ENCODE measurements at regions not wholly inside any gene's neighbourhood (a gene's known extent, or its start where the extent isn't known, plus 50 kb on each side); places are given as distances from the start of the nearest gene placed in this dataset.

GRCh38 chr9:71632776-71633175 is 135.5 kb downstream of the CEMIP2 start:
- no peak for DNase-seq (ENCODE audit: low read depth)
- TF ChIP-seq CTCF (IDR thresholded peaks at IDR 0.05; ENCODE audit: control insufficient read depth, extremely low read depth, insufficient read depth), result no peak
- H3K4me3 ChIP-seq (ENCODE audit: low read depth, low read length), result no peak overlapping the region

GRCh38 chr9:71630377-71630995 is 137.8 kb downstream of the CEMIP2 start:
- no peak for DNase-seq (ENCODE audit: low read depth)
- TF ChIP-seq CTCF (IDR thresholded peaks at IDR 0.05; ENCODE audit: control insufficient read depth, extremely low read depth, insufficient read depth), result no peak
- H3K4me3 ChIP-seq (ENCODE audit: low read depth, low read length), result no peak overlapping the region

DNA sequence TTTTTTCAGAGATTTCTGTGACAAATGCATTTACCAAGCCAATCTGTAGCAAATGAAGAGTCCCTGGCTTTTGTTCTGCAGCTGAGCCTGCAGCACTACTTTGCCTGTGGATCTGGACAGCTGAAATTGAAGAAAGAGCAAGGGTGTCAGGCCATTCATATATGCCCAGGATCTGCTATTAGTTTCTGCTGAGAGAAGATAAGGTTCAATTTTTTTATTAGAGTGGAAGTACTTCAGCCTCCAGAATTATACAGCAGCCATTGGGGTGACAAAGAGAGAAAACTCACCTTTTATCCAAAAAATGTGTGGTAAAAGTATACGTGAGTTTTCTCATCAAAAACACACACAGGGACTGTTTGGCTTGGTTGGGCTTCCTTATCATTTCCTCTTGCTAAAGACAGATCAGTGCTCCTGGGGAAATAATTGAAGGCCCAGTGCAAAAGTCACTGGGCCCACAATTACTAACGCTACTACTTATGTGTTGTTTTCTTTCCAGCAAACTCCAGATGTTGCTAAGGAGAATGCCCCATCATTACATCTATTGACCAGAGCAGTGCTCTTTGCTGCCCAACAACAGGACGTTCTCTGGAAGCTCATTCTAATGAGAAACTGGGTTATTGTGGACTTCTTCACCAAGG is 138.6 kb downstream of the CEMIP2 start:
- no peak overlapping the region for H3K4me3 ChIP-seq (ENCODE audit: low read depth, low read length)
- DNase-seq (ENCODE audit: low read depth), result no peak
- TF ChIP-seq CTCF (IDR thresholded peaks at IDR 0.05; ENCODE audit: control insufficient read depth, extremely low read depth, insufficient read depth), result no peak

DNA sequence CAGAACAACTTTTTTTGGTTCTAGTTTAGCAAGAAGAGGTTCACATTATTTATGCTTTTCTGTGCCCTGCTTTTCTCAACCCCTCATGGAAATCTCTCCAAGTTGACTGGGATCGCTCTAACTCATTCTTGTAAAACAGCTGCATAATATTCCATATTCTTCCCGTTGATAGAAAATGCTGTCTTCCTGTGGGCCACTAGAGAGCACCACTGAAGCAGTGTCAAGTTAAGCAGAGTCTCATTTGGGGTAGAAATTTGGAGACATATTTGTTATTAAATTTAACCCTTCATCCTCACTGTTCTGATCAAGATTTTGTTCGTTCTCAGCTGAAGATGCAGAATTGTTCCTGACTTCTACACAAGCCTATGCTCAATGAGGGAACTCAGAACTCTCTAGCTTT is 140.1 kb downstream of the CEMIP2 start:
- peak; percentile 60 for TF ChIP-seq CTCF (IDR thresholded peaks at IDR 0.05; ENCODE audit: control insufficient read depth, extremely low read depth, insufficient read depth)
- DNase-seq (ENCODE audit: low read depth), result peak; percentile 2

DNA sequence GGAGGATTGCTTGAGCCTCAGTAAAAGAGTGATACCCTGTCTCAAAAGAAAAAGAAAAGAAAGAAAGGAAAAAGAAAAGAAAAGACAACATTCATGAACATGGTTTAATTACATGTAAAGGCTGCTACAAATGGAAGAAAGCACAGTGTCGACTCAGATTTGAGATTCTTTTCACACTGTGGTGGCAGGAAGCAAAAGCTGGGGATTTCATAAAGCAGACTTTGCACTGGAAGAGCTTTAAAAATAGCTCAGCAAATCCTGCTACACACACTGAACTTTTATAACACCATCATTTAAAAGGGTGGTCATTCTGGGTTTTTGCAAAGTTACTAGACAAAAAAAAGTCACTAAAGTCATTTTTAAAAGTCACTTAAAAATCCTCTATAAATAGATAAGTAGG is 140.8 kb downstream of the CEMIP2 start:
- TF ChIP-seq CTCF (IDR thresholded peaks at IDR 0.05; ENCODE audit: control insufficient read depth, extremely low read depth, insufficient read depth), result no peak
- no peak overlapping the region for H3K4me3 ChIP-seq (ENCODE audit: low read depth, low read length)
- DNase-seq (ENCODE audit: low read depth), result no peak

More for the DNA sequence above, 140.1 kb downstream of the CEMIP2 start:
- no peak overlapping the region for H3K4me3 ChIP-seq (ENCODE audit: low read depth, low read length)

- H3K4me3 ChIP-seq (ENCODE audit: low read depth, low read length), result no peak overlapping the region
- TF ChIP-seq CTCF (IDR thresholded peaks at IDR 0.05; ENCODE audit: control insufficient read depth, extremely low read depth, insufficient read depth), result no peak
- DNase-seq (ENCODE audit: low read depth), result no peak
Measured at GRCh38 chr9:71626395-71626794, 141.9 kb downstream of the CEMIP2 start.

DNA sequence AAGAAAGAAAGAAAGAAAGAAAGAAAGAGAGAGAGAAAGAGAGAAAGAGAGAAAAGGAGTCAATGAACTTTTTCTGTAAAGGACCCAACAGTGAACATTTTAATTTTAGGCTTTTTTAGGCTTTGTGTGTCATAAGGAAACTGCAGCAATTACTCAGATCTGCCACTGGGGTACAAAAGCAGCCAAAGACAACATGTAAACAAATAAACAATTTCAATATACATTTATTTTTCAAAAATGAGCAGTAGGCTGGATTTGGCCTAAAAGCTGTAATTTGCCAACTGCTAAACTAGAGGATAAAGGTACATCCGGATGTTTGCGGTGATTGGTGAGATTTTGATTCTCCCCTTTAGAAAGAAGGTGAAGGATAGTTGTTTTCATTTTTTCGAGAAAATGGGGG is 143.6 kb downstream of the CEMIP2 start:
- H3K4me3 ChIP-seq (ENCODE audit: low read depth, low read length), result no peak overlapping the region
- no peak for DNase-seq (ENCODE audit: low read depth)
- TF ChIP-seq CTCF (IDR thresholded peaks at IDR 0.05; ENCODE audit: control insufficient read depth, extremely low read depth, insufficient read depth), result no peak
